DMS79 treated with DMSO at 0.1 percent for 48 hours (cell line): ENCODE measurements at regions not wholly inside any gene's neighbourhood (a gene's known extent, or its start where the extent isn't known, plus 50 kb on each side); places are given as distances from the start of the nearest gene placed in this dataset.
"Not testable (repeated sequence)": the region's sequence is repeated elsewhere in the genome, so short reads cannot be mapped to it uniquely, and the experiment has no call there.

Experiments used
- DNase-seq: peaks from one replicate; lab custom pipeline; 2025; lab: John Stamatoyannopoulos, UW

- DNase-seq: not testable (repeated sequence)
These were observed 270.4 kb upstream of the TLE3 start for GRCh38 chr15:70367913-70368705.

- DNase-seq: not testable (repeated sequence)
These were observed 266.3 kb upstream of the TLE3 start for GRCh38 chr15:70364023-70364422.

GRCh38 chr15:70362886-70363285 is 265.2 kb upstream of the TLE3 start:
- DNase-seq: no peak

- no peak for DNase-seq
These were observed 264.6 kb upstream of the TLE3 start for GRCh38 chr15:70362350-70362749.

GRCh38 chr15:70361891-70362290 is 264.2 kb upstream of the TLE3 start:
- no peak for DNase-seq

GRCh38 chr15:70361106-70361505 is 263.4 kb upstream of the TLE3 start:
- DNase-seq: no peak

GRCh38 chr15:70358871-70359647 is 261.3 kb upstream of the TLE3 start:
- no peak for DNase-seq

- DNase-seq: no peak
These were observed 260.5 kb upstream of the TLE3 start for GRCh38 chr15:70358011-70358819.

GRCh38 chr15:70357453-70357852 is 259.7 kb upstream of the TLE3 start:
- no peak for DNase-seq

GRCh38 chr15:70356919-70357318 is 259.2 kb upstream of the TLE3 start:
- DNase-seq: no peak

GRCh38 chr15:70356062-70356860 is 258.5 kb upstream of the TLE3 start:
- DNase-seq: no peak

- DNase-seq: no peak
These were observed 257.6 kb upstream of the TLE3 start for GRCh38 chr15:70355275-70355795.

- DNase-seq: no peak
These were observed 256.7 kb upstream of the TLE3 start for GRCh38 chr15:70354346-70354905.

GRCh38 chr15:70353606-70354345 is 256.1 kb upstream of the TLE3 start:
- DNase-seq: no peak

GRCh38 chr15:70351941-70352774 is 254.4 kb upstream of the TLE3 start:
- DNase-seq: no peak

GRCh38 chr15:70351391-70351790 is 253.7 kb upstream of the TLE3 start:
- DNase-seq: no peak

GRCh38 chr15:70348581-70349344 is 251.0 kb upstream of the TLE3 start:
- peak; percentile 59 for DNase-seq

- peak; percentile 24 for DNase-seq
These were observed 250.5 kb upstream of the TLE3 start for GRCh38 chr15:70348226-70348543.
